ENCODE measurements at regions not wholly inside any gene's neighbourhood (a gene's known extent, or its start where the extent isn't known, plus 50 kb on each side); places are given as distances from the start of the nearest gene placed in this dataset.
"Not testable (repeated sequence)": the region's sequence is repeated elsewhere in the genome, so short reads cannot be mapped to it uniquely, and the experiment has no call there.

DNA sequence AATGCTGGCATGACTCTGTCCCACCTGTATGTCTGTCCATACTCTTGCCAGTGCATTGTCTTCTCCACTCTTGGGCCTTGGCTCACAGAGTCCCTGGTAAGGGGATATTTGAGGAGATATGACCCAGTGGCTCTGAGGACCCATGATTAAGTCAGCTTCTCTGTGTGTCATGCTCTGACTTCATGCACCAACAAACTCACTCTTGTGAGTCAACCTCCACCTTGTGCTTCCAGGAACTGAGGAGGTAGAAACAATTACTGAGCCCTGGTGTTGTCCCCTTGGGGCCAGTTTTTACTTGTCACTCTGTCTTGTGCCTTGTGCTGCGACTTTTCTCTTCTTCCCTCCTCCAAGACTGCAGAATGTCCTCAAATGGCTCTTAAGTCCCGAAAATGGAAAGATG lies 127.1 kb downstream of the ABHD5 start:
- no peak for DNase-seq (ENCODE audit: extremely low read depth in 1 of 11, low read depth in 9 of 11, low spot score in 4 of 11)

DNA sequence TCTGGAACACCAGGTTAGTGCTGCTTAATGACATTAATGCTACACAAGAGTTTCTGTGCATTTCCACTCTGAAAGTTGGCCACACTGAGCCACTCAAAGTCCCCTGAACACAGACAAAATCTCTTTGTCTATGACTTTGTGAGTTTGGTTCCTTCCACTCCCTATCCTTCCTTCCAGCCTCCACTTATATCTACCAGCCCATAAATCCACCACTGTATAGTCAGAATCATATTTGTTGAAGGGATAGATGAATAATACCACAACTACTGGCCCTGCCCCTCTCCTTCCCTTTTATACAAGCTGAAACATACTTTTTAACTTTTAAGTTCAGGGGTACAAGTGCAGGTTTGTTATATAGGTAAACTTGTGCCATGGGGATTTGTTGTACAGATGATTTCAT lies 127.5 kb downstream of the ABHD5 start:
- no peak for DNase-seq (ENCODE audit: extremely low read depth in 1 of 11, low read depth in 9 of 11, low spot score in 4 of 11)

DNA sequence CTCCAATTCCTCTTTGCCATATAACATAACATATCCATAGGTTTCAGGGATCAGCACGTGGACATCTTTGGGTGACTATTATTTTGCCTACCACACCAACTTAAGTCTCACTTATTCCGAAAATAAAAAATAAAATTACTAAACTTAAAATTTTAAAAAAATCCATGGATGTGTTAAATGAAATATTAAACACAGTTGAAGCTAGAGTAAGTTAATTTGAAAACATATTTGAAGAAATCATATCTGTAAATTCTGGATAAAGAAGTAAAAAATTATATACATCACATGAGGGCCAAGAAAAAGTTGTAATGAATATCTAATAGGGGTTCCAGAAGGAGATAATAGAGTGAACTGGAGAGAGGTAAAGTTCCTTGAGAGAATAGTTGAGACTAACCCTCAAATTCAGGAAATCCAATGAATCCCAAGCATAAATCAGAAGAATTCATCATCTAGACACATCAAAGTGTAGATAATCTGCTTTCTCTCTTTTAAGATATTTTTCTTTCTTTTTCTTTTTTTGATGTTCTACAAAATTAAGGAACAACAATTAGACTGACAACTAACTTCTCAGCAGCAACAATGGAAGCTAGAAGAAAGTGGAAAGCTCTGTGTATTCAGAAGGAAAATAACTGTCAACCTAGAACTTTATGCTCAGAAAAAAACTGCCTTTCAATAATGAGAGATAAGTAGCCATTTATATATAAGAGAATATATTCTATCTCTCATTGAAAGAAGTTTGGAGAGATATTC lies 147.4 kb downstream of the ABHD5 start:
- DNase-seq (ENCODE audit: extremely low read depth in 1 of 11, low read depth in 9 of 11, low spot score in 4 of 11) = no peak

DNA sequence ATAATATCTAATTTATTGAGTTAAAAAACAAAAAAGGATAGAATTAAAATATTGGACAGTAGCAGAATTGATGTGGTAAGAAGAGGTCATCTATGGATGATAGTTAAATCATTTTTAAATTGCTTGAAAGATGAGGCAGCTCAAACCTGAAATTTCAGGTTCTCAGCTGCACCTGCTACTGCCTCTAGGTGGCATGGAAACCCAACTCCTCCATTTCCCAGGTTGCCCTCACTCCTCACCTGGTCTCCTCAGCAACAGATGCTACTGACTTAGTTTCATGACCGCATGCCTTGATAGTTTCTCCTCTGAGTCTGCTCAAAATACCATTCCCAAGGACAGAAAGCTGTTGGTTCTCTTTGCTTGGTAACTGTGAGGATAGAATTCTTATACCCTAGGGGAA lies 148.1 kb downstream of the ABHD5 start:
- DNase-seq (ENCODE audit: extremely low read depth in 1 of 11, low read depth in 9 of 11, low spot score in 4 of 11) = no peak

DNA sequence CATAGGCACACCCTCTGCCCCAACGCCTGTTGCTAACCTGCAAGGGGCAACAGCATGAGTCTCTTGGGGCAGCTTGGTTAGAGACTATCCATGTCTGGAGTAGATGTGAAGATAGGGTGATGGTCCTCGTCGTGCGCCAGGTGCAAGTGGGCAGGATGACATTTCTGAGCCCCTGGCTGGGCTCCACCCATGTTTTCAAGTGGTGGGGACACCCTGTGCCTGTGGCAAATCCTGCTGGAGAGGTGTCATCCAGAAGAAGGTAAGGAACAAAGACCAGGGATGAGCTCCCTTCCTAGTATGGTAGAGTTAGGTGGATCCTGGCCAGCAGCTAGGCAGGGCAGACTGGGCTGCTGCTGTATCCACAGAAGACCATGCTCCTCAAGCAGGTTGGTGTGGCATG lies 152.6 kb downstream of the ABHD5 start:
- DNase-seq (ENCODE audit: extremely low read depth in 1 of 11, low read depth in 9 of 11, low spot score in 4 of 11) = no peak

DNA sequence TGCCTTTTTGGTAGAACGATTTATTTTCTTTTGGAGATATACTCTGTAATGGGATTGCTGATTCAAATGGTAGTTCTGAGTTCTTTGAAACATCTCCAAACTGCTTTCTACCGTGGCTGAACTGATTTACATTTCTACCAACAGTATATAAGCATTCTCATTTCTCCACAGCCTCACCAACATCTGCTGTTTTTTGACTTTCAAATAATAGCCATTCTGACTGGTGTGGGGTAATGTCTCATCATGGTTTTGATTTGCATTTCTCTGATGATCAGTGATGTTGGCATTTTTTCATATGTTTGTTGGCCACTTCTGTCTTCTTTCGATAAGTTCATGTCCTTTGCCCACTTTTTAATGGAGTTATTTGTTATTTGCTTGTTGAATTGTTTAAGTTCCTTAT lies 154.0 kb downstream of the ABHD5 start:
- no peak for DNase-seq (ENCODE audit: extremely low read depth in 1 of 11, low read depth in 9 of 11, low spot score in 4 of 11)

DNA sequence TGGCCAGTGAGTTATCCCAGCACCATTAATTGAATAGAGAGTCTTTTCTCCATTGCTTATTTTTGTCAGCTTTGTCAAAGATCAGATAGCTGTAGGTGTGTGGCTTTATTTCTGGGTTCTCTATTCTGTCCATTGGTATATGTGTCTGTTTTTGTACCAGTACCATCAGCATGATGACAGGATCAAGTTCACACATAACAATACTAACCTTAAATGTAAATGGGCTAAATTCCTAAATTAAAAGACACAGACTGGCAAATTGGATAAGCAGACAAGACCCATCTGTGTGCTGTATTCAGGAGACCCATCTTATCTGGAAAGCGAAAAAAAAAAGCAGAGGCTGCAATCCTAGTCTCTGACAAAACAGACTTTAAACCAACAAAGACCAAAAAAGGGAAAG lies 154.8 kb downstream of the ABHD5 start:
- DNase-seq (ENCODE audit: extremely low read depth in 1 of 11, low read depth in 9 of 11, low spot score in 4 of 11) = not testable (repeated sequence)

DNA sequence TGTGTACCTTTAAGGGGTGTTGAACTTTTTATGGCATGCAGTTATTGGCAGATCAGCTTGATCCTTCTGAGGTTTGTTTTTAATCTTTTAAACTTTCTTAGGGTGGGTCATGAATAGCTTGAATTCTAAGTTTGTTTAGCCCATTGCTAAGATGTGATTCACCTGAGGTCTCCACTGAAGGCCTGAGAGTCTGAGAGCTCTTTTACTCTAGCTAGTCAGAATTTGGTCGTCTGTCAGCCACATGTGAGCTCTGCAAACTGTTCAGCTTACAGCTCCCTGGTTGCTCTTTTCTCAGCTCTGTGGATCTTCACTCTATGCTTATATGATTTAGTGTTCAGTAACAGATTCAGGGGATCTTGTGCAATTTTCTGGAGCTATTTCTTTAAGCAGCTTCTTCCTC lies 161.3 kb downstream of the ABHD5 start:
- no peak for DNase-seq (ENCODE audit: extremely low read depth in 1 of 11, low read depth in 9 of 11, low spot score in 4 of 11)

DNA sequence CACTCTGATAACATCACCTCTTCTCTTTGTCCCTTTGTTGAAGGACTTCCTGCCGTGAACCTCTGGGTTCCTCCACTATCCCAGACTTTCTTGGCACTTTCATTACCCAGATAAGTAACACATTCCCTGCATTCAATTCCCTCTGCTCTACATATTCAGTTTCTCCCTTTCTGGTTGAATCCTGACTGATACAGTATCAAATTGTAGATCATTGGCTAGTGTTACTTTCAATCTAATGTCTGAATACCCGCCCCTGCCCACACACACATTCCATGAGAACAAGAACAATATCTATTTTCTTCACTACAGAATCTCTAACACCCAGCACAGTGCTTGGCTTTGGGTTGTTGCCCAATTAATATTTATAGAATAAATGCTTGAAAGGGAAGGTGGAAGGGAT lies 163.5 kb downstream of the ABHD5 start:
- DNase-seq (ENCODE audit: extremely low read depth in 1 of 11, low read depth in 9 of 11, low spot score in 4 of 11) = no peak

DNA sequence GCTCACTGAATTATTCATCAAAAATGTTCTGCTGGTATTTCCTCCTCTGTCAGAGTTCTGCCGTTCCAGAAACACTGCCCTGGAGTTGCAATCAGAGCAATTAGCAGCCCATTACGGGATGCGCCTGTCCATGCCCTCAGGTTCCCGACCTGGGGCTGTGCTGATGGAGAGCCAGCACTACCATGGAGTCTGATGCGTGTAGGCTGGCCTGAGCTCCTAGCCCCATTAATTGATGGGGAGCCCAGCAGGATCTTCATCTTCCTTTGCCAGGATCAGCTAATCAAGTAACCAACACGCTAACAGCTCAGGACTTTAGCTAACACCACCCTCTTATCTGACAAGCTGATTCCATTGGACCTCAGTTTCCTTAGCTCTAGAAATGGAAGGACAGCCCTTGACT lies 164.2 kb downstream of the ABHD5 start:
- DNase-seq (ENCODE audit: extremely low read depth in 1 of 11, low read depth in 9 of 11, low spot score in 4 of 11) = no peak

DNA sequence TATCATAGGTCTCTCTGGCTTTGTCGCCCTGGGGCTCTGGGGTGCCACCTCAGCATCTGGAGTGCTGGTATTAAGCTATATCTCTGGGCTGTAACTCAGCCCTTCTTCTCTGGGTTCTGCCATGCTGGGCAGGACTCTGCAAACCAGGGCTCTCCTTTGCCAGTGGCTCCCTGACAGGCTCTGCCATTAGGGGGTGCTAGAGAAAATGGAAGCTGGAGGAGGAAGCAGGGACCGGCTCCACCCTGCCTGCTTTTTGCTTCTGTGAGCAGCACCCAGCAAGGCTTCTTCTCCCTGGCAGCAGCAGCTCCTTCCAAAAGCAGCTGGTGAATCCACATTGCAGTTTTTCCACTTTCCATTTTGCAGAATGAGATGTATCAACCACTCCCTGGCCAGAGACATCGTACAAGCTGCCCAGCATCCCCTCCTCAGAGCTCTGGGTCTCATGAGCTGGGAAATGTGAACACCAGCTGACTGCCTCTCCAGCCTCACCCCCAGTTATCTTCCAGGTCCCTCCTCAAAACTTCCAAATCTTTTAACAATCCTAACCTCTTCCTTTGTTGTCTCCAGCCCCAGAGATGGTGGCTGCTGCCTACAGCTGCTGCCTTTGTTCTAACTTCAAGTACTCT lies 165.0 kb downstream of the ABHD5 start:
- peak in 2 of 11 donors; percentile 6 to 29 for DNase-seq (ENCODE audit: extremely low read depth in 1 of 11, low read depth in 9 of 11, low spot score in 4 of 11)

DNA sequence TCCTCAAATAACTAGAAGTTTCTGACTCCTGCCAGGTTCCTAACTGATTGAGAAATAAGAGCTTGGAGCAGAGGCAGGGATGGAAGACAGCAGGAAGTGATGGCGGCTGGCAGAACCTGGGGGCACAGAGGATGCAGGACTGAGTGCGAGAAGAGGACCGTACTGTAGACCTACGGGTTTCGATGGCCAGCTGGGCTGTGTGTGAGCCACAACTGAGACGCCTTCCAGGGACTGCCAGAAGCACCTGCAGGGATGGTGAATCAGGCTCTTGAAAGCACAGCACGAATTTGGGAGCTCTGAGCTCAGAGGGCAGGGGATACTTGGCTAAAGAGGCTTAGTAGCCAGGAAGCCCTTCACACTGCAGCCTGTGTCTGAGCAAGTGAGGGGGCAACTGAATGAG lies 165.6 kb downstream of the ABHD5 start:
- DNase-seq (ENCODE audit: extremely low read depth in 1 of 11, low read depth in 9 of 11, low spot score in 4 of 11) = no peak

DNA sequence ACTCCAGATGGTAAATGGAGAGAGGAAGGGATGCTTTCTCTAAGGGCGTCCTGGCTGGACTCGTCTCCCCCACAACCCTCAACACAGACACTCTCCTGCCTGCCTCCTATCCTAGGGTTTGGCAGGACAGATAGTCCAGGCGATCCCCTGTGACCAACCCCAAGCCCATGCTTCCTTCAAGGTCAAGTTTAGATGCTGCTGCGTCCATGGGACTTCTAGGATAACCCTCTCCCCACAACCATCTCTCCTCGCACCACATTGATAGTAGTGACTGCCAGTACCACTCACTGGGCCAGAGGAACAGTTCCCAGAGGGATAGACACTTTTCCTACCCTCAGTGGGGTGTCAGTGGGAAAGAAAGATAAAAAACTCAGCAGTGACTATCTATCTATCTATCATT lies 166.0 kb downstream of the ABHD5 start:
- no peak for DNase-seq (ENCODE audit: extremely low read depth in 1 of 11, low read depth in 9 of 11, low spot score in 4 of 11)

DNA sequence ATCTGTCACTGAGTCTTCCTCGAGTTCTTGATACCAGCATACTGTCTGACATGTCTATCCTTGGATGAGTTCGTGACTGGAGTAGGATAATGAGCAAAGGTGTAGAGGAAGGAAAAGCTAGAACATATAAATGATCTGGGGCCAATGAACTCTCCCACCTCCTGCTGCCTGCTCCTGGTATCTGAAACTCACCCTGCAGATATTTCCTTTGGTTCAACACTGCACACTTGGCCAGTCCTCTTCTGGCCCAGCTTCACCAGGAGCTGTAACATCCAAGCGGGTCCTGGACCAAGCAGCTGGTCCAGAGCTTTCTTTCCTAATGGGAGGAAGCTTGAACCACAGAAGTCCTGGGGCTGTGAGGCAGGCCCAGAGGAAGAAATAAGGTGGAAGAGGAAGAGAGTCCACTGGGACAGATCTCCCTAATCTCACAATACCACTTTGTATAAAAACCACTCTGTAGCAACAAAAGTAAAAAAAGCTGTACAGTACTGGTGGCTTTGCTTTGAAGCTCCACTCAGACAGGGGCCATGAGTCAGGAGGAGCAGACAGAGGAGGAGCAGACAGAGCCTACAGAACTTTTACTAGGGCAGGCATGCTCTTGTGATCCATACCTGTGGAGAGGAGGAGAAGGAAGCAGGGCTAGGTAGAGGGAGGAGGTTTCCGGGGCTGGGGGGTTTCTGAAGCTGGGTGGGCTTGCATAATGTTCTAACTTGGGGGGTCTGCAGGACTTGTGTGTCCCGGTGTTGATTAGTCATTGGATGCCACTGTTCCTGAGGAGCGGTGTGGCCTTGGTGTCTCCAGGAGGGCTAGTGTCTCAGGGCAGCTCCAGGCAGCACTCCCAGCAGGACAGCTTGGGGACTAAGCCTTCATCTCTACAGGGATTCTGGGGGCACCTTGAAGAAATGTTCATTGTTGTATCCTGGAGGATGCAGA lies 166.9 kb downstream of the ABHD5 start:
- DNase-seq (ENCODE audit: extremely low read depth in 1 of 11, low read depth in 9 of 11, low spot score in 4 of 11) = no peak

DNA sequence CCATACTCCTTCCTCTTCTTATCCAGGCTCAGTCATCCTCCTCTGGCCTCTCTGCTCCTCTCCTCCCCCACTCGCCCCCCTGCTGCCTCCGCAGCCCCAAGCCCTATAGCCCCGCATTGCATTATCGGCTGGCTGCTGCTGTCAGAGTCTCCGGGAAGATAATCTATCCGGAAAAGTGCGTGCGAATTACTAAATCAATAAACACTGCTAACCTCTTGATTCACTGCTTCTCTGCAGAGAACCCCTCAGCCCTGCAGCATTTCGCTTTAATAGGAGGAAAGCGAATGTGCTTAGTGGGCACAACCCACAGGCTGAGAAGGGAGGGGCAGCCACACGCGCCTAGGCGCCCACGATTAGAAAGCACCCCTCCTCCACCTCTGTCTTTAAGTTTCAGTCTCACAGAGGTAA lies 167.6 kb downstream of the ABHD5 start:
- DNase-seq (ENCODE audit: extremely low read depth in 1 of 11, low read depth in 9 of 11, low spot score in 4 of 11) = no peak

DNA sequence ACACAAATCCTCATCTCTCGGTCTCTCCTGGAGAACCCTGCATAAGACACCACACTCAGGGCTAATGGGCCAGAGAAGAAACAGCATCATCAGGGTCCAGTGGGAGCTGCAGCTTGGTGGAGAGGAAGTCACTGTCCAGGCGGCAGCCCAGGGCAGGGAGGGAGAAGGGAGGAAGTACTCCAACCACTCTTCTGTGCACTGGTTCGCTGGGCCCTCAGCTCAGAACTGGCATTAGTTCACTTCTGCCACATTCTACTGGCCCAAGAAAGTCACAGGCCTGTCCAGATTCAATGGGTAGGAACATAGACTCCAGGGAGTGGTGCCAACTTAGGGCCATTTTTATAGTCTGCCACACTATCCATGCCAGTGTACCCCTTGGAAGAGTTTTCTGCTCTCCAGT lies 169.0 kb downstream of the ABHD5 start:
- DNase-seq (ENCODE audit: extremely low read depth in 1 of 11, low read depth in 9 of 11, low spot score in 4 of 11) = no peak

DNA sequence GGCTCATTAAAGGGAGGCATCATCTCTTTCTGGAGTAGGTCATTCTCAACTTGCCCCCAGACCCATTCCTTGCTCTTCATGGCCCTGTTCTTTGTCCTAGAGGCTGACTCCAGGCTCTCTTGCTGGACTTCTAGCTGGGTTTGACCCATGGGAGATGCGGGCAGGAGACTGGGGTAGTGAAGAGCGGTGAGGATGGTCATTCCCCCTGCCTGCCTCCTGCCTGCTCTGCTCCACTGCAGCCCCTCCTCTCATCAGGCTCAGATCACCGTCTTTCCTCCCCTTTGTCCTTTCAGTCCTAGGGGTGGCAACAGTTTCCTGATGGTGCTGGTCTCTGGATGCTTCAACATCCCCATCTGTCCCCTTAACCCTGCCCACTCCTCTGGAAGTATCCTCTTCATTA lies 170.9 kb downstream of the ABHD5 start:
- DNase-seq (ENCODE audit: extremely low read depth in 1 of 11, low read depth in 9 of 11, low spot score in 4 of 11) = no peak

DNA sequence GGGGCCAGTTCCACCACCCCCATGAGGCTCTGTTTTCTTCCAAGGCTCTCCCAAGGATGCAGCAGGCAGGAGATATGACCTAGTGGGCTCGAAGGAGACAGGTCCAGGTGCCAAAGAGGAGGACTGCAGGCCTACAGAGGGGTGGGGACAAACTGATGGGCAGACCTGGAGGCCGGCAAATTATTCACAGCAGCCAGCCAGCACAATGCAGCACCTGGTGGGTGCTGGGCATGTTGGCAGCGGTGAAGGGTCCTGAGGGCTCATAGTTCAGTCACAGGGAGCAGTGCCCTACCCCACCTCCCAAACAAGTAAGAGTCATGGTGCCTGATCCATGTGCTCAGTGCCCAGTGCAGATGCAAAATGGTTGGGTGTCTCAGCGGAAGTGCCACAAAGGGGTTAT lies 171.7 kb downstream of the ABHD5 start:
- no peak for DNase-seq (ENCODE audit: extremely low read depth in 1 of 11, low read depth in 9 of 11, low spot score in 4 of 11)

DNA sequence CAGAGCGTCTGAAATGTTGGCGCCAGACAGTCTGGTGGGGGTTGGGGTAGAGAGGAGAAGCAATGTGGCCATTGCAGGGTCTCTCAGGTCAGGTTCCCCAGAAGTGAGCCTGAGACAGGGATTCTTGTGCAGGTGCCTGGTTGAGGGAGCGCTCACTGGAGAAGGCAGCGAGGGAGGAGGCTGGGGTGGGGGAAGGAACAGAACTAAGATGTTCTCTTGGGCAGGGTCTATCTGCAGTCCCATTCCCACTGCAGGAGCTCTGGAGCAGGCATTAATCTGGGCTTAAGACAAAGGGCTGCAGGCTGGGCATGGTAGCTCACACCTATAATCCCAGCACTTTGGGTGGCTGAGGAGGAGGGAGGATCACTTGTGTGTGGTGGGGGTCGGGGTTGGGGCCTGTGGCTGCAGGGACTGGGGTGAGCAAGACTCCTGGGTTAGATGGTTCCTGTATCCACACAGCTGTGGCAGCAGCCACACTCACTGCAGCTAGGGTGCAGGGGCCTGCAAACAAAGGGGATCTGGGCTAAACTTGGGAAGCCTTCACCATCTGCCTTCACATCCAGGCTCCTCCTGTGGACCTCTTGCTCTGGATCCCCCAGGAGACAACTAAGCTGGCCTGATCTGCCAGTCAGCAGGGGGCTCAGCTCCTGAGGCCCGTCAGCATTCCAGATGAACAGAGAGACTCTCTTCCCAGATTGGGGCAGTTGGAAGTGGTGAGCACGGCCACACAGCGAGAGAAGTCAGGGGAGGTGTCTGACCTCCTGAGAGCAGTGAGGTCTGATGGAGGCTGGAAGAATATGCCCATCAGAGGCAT lies 172.5 kb downstream of the ABHD5 start:
- DNase-seq (ENCODE audit: extremely low read depth in 1 of 11, low read depth in 9 of 11, low spot score in 4 of 11) = no peak

All from renal cortex interstitium (tissue), 11 donors.